Activated naive CD4-positive, alpha-beta T cell treated with Interleukin-2 at 50 U/mL for 16 hours (primary cell): ENCODE measurements at regions not wholly inside any gene's neighbourhood (a gene's known extent, or its start where the extent isn't known, plus 50 kb on each side); places are given as distances from the start of the nearest gene placed in this dataset.
"Not testable (repeated sequence)": the region's sequence is repeated elsewhere in the genome, so short reads cannot be mapped to it uniquely, and the experiment has no call there.

Experiments
- DNase-seq: peaks from one replicate; pipeline ENCODE4 v3.0.0-alpha.2; 2020

GRCh38 chr19:30936276-30936675 lies 413.0 kb downstream of the TSHZ3 start:
- no peak for DNase-seq

- DNase-seq = no peak
Measured at GRCh38 chr19:30935146-30935545, 414.1 kb downstream of the TSHZ3 start.

- DNase-seq = not testable (repeated sequence)
Measured at GRCh38 chr19:30933454-30933853, 415.8 kb downstream of the TSHZ3 start.

DNA sequence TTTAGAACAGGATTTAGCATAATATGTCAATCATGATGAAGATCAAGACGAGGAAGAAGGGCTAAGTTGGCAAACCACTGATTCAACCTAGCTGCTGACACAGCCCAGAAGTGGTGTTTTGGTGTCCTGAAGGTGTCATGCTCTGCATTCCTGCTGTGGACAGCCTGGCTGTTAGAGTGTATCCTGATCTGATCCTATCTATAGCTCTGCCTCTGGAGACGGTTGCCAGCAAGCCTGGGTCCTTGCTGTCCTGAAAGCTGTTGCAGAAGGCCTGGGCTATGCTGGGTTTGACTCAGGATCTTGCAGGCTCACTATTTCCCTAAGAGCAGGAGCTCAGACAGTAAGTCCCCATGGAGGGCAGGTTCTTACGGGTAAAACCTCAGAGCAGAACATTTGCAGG lies 416.4 kb downstream of the TSHZ3 start:
- no peak for DNase-seq

GRCh38 chr19:30930941-30931706 lies 418.1 kb downstream of the TSHZ3 start:
- DNase-seq = no peak

DNA sequence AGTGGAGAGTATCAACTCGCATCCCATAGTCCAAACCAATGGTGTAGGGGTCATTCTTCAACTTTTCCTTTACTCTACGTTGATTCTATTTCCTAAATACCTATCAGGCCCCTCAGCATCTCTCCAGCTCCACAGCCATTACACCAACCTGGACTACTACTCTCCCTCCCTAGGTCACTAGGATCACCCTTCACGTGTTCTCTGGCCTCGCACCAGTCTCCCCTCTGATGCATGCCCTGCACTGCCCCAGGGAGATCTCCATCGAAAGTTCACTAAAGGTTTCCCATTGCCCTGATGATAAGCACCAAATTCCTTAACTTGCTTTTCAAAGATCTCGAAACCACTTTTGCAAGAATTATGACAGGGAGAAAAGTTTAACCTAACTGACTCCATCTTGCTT lies 421.5 kb downstream of the TSHZ3 start:
- DNase-seq = no peak

DNA sequence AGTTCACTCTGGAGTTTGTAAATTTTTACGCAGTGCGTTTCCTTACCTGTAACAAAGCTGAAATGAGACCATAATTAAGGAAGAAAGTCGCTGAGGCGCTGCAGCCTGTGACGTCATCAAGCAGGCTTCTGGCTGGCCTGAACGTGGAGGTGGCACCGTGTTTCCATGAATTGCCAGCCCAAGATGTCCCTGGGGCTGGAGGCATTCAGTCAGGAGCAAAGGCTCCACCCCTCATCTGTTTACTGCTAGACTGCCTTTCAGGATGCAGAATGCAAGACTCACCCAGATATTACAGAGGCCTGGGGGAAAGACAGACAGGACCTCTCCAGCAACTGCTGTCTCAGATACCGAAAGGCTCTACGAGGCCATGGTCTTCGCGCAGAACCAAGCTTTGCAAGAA lies 424.6 kb downstream of the TSHZ3 start:
- DNase-seq = no peak

- DNase-seq = no peak
Measured at GRCh38 chr19:30924069-30924636, 425.1 kb downstream of the TSHZ3 start.

- no peak for DNase-seq
Measured at GRCh38 chr19:30923621-30924020, 425.6 kb downstream of the TSHZ3 start.

GRCh38 chr19:30923096-30923495 lies 426.1 kb downstream of the TSHZ3 start:
- DNase-seq = no peak

DNA sequence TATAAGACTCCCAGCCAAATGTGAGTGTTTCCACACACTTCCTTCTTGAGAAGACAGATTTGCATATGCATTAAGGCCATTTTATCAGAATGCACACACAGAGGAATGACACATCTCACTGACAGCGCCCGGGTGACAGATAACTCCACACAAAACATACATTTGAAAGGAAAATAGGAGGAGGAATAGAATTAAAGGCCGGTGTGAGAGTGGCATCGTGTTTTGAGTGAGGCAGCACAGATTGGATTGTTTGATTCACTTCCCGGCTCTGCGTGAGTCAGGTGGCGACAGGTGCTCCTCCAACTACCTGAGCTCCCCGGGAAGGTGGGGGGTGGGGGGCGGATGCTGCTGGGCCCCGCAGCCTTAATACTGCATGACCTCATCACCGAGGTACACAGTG lies 429.0 kb downstream of the TSHZ3 start:
- DNase-seq = no peak

DNA sequence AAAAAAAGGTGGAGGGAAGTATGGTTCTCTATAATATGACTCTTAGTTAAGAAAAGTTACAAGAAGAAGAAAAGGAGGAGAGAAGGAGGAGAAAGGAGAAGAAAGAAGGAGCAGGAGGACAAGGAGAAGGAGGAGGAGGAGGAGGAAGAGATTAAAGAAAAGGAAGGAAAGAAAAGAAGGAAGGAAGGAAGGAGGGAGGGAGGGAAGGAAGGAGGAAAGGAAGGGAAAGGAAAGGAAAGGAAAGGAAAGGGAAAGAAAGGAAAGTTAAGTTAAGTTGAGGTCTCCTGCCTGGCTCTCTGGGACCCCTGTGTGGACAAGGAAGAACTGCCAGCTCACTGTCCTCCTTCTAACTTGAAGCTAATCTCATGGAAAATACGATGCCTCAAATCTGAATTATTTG lies 429.5 kb downstream of the TSHZ3 start:
- no peak for DNase-seq

DNA sequence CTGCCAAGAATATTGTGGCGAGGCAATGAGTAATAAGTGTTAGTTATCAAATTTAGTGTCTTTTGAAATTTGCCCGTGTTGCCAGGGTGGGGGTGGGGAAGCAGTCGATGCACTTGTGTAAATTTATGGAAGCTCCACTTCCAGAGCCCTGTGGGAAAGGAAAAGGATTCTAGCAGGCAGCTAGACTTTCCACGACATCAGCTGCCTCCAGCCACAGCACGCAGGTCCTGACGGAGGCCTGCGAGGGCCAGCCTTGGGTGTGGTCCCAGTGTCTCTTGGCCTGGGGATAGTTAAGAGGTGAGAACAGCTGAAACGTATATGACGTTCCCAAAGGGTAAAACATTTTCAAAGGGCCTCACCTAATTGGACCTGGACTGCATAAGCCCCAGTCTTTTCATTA lies 433.0 kb downstream of the TSHZ3 start:
- no peak for DNase-seq

GRCh38 chr19:30911491-30911890 lies 437.7 kb downstream of the TSHZ3 start:
- no peak for DNase-seq

DNA sequence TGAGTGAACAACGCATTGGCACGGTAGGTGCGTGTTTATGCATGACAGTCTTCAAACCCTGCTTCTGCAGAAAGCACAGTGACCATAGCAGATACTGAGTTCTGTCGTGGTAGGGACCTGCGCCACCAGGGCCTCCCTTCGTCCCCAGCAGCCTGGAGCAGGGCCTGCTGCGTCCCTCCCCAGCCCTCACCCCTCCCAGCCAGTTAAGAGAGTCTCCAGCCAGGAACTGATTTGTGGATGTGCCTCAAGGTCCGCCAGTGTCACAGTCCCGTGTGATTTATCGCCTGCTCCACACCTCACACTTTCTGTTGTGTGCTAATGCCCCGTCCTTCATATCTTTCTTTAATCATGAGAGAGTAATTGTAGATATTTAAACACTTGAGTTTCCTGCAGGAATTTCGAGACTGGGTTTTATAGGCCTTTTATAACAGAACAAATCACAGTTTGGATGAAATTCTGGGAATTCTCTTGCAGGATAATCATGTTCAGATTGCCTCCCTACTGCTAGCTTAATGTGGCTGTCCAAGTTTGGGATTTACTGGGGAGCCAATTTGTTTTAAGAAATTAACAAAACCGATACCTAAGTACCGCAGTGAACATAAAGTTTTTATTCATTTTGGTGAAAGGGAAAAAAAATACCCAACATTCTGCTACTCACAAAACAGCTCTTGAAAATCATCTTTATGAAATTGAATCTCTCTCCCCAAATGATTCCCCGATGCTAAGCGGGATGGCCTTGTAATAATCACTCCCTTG lies 438.6 kb downstream of the TSHZ3 start:
- DNase-seq = no peak

DNA sequence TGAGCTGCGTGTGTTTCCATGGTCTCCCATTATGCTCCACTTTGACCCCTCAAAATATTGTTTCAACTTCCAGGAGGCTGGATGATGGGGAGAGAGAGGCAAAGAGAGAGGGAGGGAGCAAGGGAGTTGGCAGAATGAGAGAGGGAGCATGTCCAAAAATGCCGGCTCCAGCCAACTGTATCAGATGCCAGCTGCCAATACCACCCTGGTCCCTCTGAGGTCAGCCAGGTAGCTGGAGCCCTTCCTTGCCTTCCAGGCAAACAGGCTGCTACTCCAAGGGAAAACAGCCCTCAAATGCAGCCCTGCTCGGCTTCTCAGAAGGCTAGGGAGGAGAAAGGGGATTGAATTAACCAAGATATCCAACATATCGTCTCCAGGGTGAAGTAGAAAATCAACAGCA lies 440.0 kb downstream of the TSHZ3 start:
- no peak for DNase-seq

DNA sequence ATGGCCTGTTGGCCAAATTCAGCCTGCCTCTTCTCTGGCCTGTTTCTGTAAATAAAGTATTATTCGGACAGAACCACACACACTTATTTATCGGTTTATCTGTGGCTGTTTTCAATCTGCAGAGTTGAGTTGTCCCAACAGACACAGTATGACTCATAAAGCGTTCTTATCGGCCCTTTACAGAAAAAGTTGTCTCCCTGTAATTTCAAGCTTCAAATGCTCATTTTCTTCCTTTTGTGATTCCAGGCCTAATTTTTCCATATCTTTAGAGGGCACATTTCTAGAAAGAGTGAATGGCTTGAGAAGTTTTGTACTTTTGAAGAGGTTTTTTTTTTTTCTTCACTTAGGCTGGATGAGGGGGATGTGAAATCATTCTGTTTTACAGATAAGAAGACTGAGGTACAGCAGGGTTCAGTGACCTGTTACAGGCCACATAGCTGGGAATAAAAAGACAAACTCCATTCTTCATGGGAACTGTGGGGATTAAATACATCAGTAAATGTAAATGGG lies 440.9 kb downstream of the TSHZ3 start:
- DNase-seq = no peak

DNA sequence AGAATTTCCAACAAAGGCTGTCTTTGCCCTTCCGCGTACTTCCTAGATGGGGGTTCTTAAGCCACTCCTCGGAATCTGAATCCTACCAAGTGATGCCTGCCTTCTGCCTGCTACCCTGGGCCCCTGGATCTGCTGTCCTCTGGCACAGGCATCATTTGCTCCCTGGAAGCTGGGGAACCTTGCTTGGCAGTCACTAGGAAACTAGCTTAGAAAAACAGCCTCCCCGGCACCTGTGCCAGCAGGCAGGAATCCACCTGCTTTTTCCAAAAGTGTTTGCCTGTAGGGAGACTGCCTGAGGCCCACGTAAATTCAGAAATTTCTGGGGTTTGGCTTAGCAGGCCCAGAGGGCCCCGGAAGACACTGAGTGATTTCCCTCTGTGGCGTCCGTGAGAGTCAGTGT lies 442.4 kb downstream of the TSHZ3 start:
- DNase-seq = no peak

DNA sequence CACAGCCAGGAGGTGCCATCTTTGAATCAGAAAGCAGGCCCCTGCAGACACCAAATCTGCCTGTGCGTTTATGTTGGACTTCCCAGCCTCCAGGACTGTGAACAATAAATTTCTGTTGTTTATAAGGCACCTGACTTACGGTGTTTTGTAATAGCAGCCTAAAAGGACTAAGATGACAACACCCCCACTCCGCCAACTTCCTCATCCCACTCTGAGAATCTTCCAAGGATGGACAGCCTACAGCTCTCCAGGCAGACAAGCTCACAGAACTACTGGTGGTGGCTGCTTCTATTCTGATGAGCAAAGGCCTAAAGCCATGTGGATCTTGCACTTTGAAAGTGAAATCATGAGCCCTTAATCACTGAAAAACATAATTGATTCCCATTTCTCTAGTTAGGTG lies 449.2 kb downstream of the TSHZ3 start:
- no peak for DNase-seq

- no peak for DNase-seq
Measured at GRCh38 chr19:30898353-30899103, 450.7 kb downstream of the TSHZ3 start.

DNA sequence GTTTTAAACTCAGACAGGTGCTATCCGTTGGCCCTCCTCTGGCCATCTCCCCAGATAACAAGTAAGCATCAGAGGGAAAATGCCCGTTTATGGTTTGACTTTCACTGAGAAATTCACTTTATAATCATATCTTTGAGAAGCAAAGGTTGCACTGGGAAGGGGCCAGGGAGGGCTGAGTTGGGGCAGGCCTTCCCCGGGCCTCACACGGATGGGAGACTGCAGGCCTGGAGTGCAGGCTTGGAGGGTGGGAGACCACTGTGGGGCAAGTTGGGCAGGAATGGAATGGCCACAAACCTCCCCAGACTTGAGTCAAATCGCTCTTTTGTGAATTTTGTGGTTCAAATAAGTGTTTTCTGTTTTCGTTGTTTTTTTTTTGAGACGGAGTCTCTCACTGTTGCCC lies 451.7 kb downstream of the TSHZ3 start:
- DNase-seq = no peak

DNA sequence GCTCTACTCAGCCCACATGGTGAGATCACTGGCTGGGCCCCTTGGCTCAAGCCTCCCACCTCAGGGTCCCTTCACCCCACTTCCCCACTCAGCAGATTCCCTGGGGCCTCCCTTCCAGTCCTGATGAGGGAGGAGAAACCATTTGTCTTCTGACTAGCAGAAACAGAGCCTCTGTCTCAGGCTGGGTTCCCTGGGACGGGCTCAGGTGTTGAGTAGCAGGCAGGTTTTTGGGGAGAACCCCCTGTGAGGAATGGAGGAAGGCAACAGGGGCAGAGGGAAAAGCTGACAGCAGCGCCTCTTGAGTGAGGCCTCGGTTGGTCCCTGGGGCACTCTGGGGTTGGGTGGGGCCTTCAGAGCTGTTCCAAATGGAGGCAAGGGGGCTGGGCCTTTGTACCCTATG lies 452.2 kb downstream of the TSHZ3 start:
- DNase-seq = no peak

- DNase-seq = no peak
Measured at GRCh38 chr19:30896554-30896953, 452.7 kb downstream of the TSHZ3 start.
